ENCODE measurements at regions not wholly inside any gene's neighbourhood (a gene's known extent, or its start where the extent isn't known, plus 50 kb on each side); places are given as distances from the start of the nearest gene placed in this dataset.

GRCh38 chr12:84336231-84336630, 576.4 kb downstream of the SLC6A15 start:
- peaks cover 0 to 3% of the 10 kb centered on the region in 2 experiments for H3K9me3 ChIP-seq (ENCODE audit: control insufficient read depth in 1 of 2, insufficient read depth in 1 of 2, low read length in 2 of 2)
- H3K4me1 ChIP-seq (ENCODE audit: insufficient read depth, low read length) = no peaks in the 10 kb centered on the region
- Mint-ChIP-seq H3K9me3 (peaks cover 6% of the 10 kb centered on the region), H3K36me3 (ENCODE audit: low read depth) (no peaks in the 10 kb centered on the region), H3K27me3 (no peaks in the 10 kb centered on the region), H3K4me3 (no peak overlapping the region), H3K27ac (no peak overlapping the region), H3K4me1 (ENCODE audit: low read depth) (no peaks in the 10 kb centered on the region)
- ChIA-PET POLR2A (no interaction called here), CTCF (no interaction called here)
- no peak overlapping the region for H3K27ac ChIP-seq (ENCODE audit: low read depth in 1 of 2, low read length in 2 of 2)
- DNase-seq (no peak), ATAC-seq (ENCODE audit: poor library complexity) (no peak)
- no peaks in the 10 kb centered on the region for H3K27me3 ChIP-seq (ENCODE audit: control insufficient read depth in 1 of 2, insufficient read depth in 2 of 2, low read length in 2 of 2)
- H3K36me3 ChIP-seq (ENCODE audit: insufficient read depth, low read length) = no peaks in the 10 kb centered on the region
- intact Hi-C loops (cut with DNase I, micrococcal nuclease) = no loop called here
- no peak overlapping the region for H3K4me3 ChIP-seq (ENCODE audit: low read length)
- no peak for TF ChIP-seq CTCF (IDR thresholded peaks at IDR 0.05)

- no peaks in the 10 kb centered on the region for H3K36me3 ChIP-seq (ENCODE audit: insufficient read depth, low read length)
- no peak overlapping the region for H3K27ac ChIP-seq (ENCODE audit: low read depth in 1 of 2, low read length in 2 of 2)
- no peaks in the 10 kb centered on the region for H3K4me1 ChIP-seq (ENCODE audit: insufficient read depth, low read length)
- no peaks in the 10 kb centered on the region for H3K27me3 ChIP-seq (ENCODE audit: control insufficient read depth in 1 of 2, insufficient read depth in 2 of 2, low read length in 2 of 2)
- no peak overlapping the region for H3K4me3 Mint-ChIP-seq
- ChIA-PET CTCF (no interaction called here), POLR2A (interaction anchor here (0.6 kb wide), 1 partner anchor 1652 kb away, joined by 3 read pairs; no protein-coding TSS in a partner anchor)
- H3K9me3 ChIP-seq (ENCODE audit: control insufficient read depth in 1 of 2, insufficient read depth in 1 of 2, low read length in 2 of 2) = peaks cover 0 to 3% of the 10 kb centered on the region in 2 experiments
- no peak for TF ChIP-seq CTCF (IDR thresholded peaks at IDR 0.05)
- H3K27ac Mint-ChIP-seq = no peak overlapping the region
- H3K9me3 Mint-ChIP-seq = peaks cover 7% of the 10 kb centered on the region
- no peaks in the 10 kb centered on the region for H3K4me1 Mint-ChIP-seq (ENCODE audit: low read depth)
- intact Hi-C loops (cut with DNase I, micrococcal nuclease) = loop anchor here in 1 of 2 experiments (5.0 kb wide), 1 partner anchor 827 kb away; no protein-coding TSS in a partner anchor
- H3K4me3 ChIP-seq (ENCODE audit: low read length) = no peak overlapping the region
- no peaks in the 10 kb centered on the region for H3K36me3 Mint-ChIP-seq (ENCODE audit: low read depth)
- no peaks in the 10 kb centered on the region for H3K27me3 Mint-ChIP-seq
- DNase-seq (no peak), ATAC-seq (ENCODE audit: poor library complexity) (no peak)
These were observed 582.7 kb downstream of the SLC6A15 start for GRCh38 chr12:84329938-84330337.

GRCh38 chr12:84315926-84316325, 596.7 kb downstream of the SLC6A15 start:
- intact Hi-C loops (cut with DNase I, micrococcal nuclease) = no loop called here
- Histone ChIP-seq H3K27ac (ENCODE audit: low read depth in 1 of 2, low read length in 2 of 2) (no peak overlapping the region), H3K27me3 (ENCODE audit: control insufficient read depth in 1 of 2, insufficient read depth in 2 of 2, low read length in 2 of 2) (no peaks in the 10 kb centered on the region), H3K4me3 (ENCODE audit: low read length) (no peak overlapping the region), H3K4me1 (ENCODE audit: insufficient read depth, low read length) (no peaks in the 10 kb centered on the region), H3K36me3 (ENCODE audit: insufficient read depth, low read length) (no peaks in the 10 kb centered on the region), H3K9me3 (ENCODE audit: control insufficient read depth in 1 of 2, insufficient read depth in 1 of 2, low read length in 2 of 2) (no peaks in the 10 kb centered on the region)
- no peak overlapping the region for H3K4me3 Mint-ChIP-seq
- H3K4me1 Mint-ChIP-seq (ENCODE audit: low read depth) = no peaks in the 10 kb centered on the region
- ATAC-seq (ENCODE audit: poor library complexity) (no peak), DNase-seq (no peak)
- ChIA-PET CTCF (no interaction called here), POLR2A (no interaction called here)
- H3K27ac Mint-ChIP-seq = no peak overlapping the region
- H3K36me3 Mint-ChIP-seq (ENCODE audit: low read depth) = no peaks in the 10 kb centered on the region
- no peaks in the 10 kb centered on the region for H3K27me3 Mint-ChIP-seq
- TF ChIP-seq CTCF (IDR thresholded peaks at IDR 0.05) = no peak
- H3K9me3 Mint-ChIP-seq = peaks cover 10% of the 10 kb centered on the region

All from CD4-positive, alpha-beta T cell (primary cell).